ENCODE measurements at regions not wholly inside any gene's neighbourhood (a gene's known extent, or its start where the extent isn't known, plus 50 kb on each side); places are given as distances from the start of the nearest gene placed in this dataset.

- DNase-seq (ENCODE audit: insufficient read length, low spot score) (no peak), FAIRE-seq (no peak)
These were observed 52.7 kb upstream of the ALK start for GRCh38 chr2:29974086-29974485.

GRCh38 chr2:29977284-29977683 is 55.9 kb upstream of the ALK start:
- FAIRE-seq, result no peak

GRCh38 chr2:29981402-29981801 is 60.0 kb upstream of the ALK start:
- FAIRE-seq (no peak), DNase-seq (ENCODE audit: insufficient read length, low spot score) (no peak)

More at GRCh38 chr2:29977284-29977683, 55.9 kb upstream of the ALK start:
- no peak for DNase-seq (ENCODE audit: insufficient read length, low spot score)

GRCh38 chr2:29983308-29983707 is 61.9 kb upstream of the ALK start:
- DNase-seq (ENCODE audit: insufficient read length, low spot score) (no peak), FAIRE-seq (no peak)

GRCh38 chr2:29987146-29987545 is 65.8 kb upstream of the ALK start:
- FAIRE-seq, result no peak
- no peak for DNase-seq (ENCODE audit: insufficient read length, low spot score)

GRCh38 chr2:29990129-29990528 is 68.7 kb upstream of the ALK start:
- FAIRE-seq, result no peak

GRCh38 chr2:29991086-29991485 is 69.7 kb upstream of the ALK start:
- FAIRE-seq, result no peak
- DNase-seq (ENCODE audit: insufficient read length, low spot score), result no peak

More at GRCh38 chr2:29990129-29990528, 68.7 kb upstream of the ALK start:
- DNase-seq (ENCODE audit: insufficient read length, low spot score), result no peak

GRCh38 chr2:29995241-29995640 is 73.9 kb upstream of the ALK start:
- no peak for DNase-seq (ENCODE audit: insufficient read length, low spot score)
- no peak for FAIRE-seq

- DNase-seq (ENCODE audit: insufficient read length, low spot score) (no peak), FAIRE-seq (no peak)
These were observed 81.7 kb upstream of the ALK start for GRCh38 chr2:30003128-30003527.

GRCh38 chr2:30022444-30023071 is 101.2 kb upstream of the ALK start:
- DNase-seq (ENCODE audit: insufficient read length, low spot score) (peak; percentile 21), FAIRE-seq (peak; percentile 68)

GRCh38 chr2:30024281-30024680 is 102.9 kb upstream of the ALK start:
- FAIRE-seq (no peak), DNase-seq (ENCODE audit: insufficient read length, low spot score) (no peak)

GRCh38 chr2:30026091-30027055 is 105.0 kb upstream of the ALK start:
- peak; percentile 10 for DNase-seq (ENCODE audit: insufficient read length, low spot score)
- FAIRE-seq, result no peak

- no peak for DNase-seq (ENCODE audit: insufficient read length, low spot score)
- FAIRE-seq, result no peak
These were observed 108.4 kb upstream of the ALK start for GRCh38 chr2:30029804-30030203.

GRCh38 chr2:30030361-30030760 is 109.0 kb upstream of the ALK start:
- FAIRE-seq, result no peak
- DNase-seq (ENCODE audit: insufficient read length, low spot score), result no peak

GRCh38 chr2:30031184-30031583 is 109.8 kb upstream of the ALK start:
- FAIRE-seq (no peak), DNase-seq (ENCODE audit: insufficient read length, low spot score) (no peak)

GRCh38 chr2:30034052-30034775 is 112.6 kb upstream of the YPEL5 start:
- no peak for FAIRE-seq
- DNase-seq (ENCODE audit: insufficient read length, low spot score), result no peak

GRCh38 chr2:30037016-30037415 is 109.8 kb upstream of the YPEL5 start:
- FAIRE-seq (no peak), DNase-seq (ENCODE audit: insufficient read length, low spot score) (no peak)

- no peak for DNase-seq (ENCODE audit: insufficient read length, low spot score)
- FAIRE-seq, result no peak
These were observed 108.4 kb upstream of the YPEL5 start for GRCh38 chr2:30038419-30038818.

GRCh38 chr2:30039101-30039500 is 107.7 kb upstream of the YPEL5 start:
- DNase-seq (ENCODE audit: insufficient read length, low spot score) (no peak), FAIRE-seq (no peak)

- DNase-seq (ENCODE audit: insufficient read length, low spot score) (no peak), FAIRE-seq (no peak)
These were observed 106.7 kb upstream of the YPEL5 start for GRCh38 chr2:30040147-30040546.

GRCh38 chr2:30041884-30042283 is 104.9 kb upstream of the YPEL5 start:
- no peak for FAIRE-seq

More at GRCh38 chr2:30041884-30042283, 104.9 kb upstream of the YPEL5 start:
- no peak for DNase-seq (ENCODE audit: insufficient read length, low spot score)

All from GM19239 (cell line).